GM13977 (cell line): ENCODE measurements at regions not wholly inside any gene's neighbourhood (a gene's known extent, or its start where the extent isn't known, plus 50 kb on each side); places are given as distances from the start of the nearest gene placed in this dataset.

Experiments
- DNase-seq: peaks from one replicate; pipeline ENCODE4 v3.0.0; 2012; ENCODE audit warnings: low spot score
- in situ Hi-C: fragments of 300-500 bp; cut with MboI; formaldehyde crosslinking; loops from one replicate; pipeline ENCODE4 v1.12.0; 2022; ENCODE audit warnings: low sequenced_read_pairs, low pct_unique_long_range_greater_than_20kb, mixed read lengths, inconsistent platforms; ENCODE audit not compliant: unreplicated experiment
- TF ChIP-seq, protein P1 (sequence below): IDR thresholded peaks from 2 replicates; pipeline ENCODE4 v1.5.1; 2012; ENCODE audit warnings: mild to moderate bottlenecking, control low read depth; ENCODE audit not compliant: insufficient read depth; ENCODE audit errors: extremely low read depth, missing control alignments

DNA sequence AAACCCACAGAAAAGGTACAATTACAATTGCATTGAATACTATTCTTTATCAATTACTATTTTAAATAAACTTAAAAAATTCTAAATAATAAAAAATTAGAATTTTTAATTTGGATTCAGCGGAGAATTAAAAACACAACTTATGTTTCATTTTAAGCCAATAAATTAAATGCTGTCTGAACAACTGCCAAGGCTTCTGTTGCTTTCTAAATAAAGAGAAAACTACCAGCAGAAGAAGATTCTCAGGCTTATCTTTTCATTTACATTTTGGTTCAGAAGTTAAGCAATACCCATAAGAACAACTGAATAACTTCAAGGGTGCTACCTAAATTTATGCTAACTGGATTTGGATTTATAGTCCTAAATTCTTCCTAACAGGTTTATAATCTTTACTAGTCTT is 150.0 kb upstream of the FTMT start:
- DNase-seq, result no peak
- in situ Hi-C loops, result no loop called here
- TF ChIP-seq, protein P1, sequence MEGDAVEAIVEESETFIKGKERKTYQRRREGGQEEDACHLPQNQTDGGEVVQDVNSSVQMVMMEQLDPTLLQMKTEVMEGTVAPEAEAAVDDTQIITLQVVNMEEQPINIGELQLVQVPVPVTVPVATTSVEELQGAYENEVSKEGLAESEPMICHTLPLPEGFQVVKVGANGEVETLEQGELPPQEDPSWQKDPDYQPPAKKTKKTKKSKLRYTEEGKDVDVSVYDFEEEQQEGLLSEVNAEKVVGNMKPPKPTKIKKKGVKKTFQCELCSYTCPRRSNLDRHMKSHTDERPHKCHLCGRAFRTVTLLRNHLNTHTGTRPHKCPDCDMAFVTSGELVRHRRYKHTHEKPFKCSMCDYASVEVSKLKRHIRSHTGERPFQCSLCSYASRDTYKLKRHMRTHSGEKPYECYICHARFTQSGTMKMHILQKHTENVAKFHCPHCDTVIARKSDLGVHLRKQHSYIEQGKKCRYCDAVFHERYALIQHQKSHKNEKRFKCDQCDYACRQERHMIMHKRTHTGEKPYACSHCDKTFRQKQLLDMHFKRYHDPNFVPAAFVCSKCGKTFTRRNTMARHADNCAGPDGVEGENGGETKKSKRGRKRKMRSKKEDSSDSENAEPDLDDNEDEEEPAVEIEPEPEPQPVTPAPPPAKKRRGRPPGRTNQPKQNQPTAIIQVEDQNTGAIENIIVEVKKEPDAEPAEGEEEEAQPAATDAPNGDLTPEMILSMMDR, result no peak

DNA sequence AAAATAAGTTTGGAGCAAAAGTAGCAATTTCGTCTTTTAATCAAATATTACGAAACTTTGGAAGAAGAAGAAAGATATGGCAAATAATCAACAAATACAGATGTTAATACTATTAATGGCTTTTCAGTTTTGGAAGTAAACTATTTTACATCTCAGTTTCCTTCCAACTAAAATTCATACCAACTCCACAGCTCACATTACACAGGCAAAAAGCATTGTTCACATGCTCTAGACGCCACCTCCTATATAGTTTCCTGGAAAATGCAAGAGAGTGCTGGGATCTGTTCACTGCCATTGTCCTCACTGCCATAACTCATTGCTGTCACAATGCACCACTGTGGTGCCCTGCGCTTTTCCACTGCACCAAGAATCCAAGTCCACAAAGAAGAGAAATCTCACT is 149.0 kb upstream of the FTMT start:
- TF ChIP-seq, protein P1, result no peak
- in situ Hi-C loops, result no loop called here
- no peak for DNase-seq

DNA sequence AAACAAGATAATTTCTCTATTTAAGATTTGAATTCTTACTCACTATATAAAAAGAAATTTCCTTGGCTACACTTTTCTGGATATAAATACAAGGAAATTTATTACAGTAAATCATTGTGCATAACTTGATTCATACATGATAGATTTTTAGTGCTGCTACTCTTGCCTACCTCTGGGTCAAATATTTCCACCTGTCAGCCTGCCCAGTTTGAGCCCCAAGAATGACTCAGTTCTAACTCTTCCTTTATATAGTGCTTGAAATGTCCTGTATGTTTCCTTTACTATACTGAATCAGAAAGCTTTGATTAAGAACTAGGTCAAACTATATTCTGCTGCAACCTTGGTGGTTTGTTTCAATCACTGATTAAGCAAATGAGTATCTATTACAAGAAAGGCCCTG is 147.4 kb upstream of the FTMT start:
- DNase-seq, result no peak
- in situ Hi-C loops, result no loop called here
- TF ChIP-seq, protein P1, result no peak

DNA sequence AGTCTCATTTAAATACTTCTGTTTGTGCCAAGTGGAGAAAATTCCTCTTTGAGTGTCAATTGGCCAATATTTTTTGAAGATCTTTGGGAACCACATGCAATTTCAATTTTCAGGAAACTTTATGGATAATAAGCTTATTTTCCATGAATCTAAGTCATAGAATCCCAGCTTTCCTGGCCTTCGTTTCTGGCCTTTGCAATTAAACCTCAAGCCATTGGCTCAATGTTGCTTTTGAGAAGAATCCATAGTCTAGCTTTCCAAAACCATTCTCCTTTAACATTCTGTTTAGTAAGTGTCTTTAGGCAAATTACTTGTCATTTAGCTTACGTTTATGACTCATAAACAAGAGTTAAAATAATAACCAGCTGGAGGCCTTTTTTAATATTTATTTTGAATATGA is 145.0 kb upstream of the FTMT start:
- TF ChIP-seq, protein P1, result no peak
- no peak for DNase-seq
- in situ Hi-C loops, result no loop called here

DNA sequence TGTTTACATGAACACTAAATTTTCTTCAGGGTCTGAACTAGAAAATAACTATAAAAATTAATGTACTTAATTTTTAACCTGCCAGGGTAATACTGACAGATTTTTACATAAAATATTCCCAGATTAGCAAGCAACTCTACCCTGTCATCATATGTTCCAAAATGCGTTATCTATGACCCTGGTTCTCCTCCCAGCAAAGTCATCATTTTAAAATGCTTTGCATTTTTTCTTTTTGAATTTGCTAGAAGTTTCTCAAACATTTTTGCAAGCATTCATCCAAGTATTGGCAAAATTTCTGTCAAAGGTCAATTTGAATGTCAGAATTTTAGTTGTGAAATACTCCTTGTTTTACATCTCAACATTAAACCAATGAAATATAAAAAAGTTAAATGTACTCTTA is 144.5 kb upstream of the FTMT start:
- in situ Hi-C loops, result no loop called here
- TF ChIP-seq, protein P1, result no peak
- no peak for DNase-seq

DNA sequence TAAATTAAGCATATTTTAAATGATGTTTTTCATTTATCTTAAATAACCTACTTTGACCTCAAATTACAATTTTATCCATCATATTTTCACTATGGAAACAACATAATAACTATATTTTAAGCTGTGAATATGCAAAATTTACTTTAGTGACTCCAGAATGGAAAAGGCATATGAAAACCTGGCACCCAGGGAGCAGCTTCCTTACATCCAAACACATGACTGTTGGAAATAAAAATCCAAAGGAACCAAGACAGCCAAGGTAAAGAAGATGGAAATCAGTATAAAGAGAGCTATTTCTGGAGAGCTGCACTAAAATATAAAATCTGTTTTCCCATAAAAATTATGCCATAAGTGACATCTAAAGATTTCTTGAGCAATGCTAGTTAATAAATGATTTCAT is 140.3 kb upstream of the FTMT start:
- no peak for DNase-seq
- TF ChIP-seq, protein P1, result no peak
- in situ Hi-C loops, result no loop called here

DNA sequence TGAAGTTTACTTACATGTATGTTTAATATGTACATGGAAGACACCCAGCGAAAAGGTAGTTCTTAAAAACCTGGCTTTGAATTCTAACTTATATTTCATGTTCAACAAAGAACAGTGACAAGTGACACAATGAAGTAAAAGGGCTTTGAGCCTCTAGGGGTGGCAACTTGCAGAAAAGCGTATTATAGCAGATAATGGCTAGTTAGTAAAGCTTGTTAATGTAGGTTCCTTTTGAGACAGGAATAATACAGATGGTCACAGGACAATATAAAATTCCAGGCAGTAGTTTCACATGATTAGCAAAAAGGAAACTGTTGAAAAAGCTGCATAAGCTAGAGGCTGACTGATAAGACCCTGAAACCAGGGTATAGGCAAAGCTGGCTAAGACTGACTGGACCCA is 132.4 kb upstream of the FTMT start:
- DNase-seq, result no peak
- TF ChIP-seq, protein P1, result no peak
- in situ Hi-C loops, result no loop called here
